B cell (primary cell): ENCODE measurements at regions not wholly inside any gene's neighbourhood (a gene's known extent, or its start where the extent isn't known, plus 50 kb on each side); places are given as distances from the start of the nearest gene placed in this dataset.

Experiments used
- ATAC-seq: fragments of 200-7000 bp; cut with Tn5 transposase; one replicate; pipeline ENCODE4 v1.10.0; 2021; ENCODE audit warnings: low read depth, mild to moderate bottlenecking, moderate number of reproducible peaks, moderate library complexity
- CTCF ChIA-PET: fragments of 350-600 bp; sonication (Branson Sonifier 250); formaldehyde crosslinking; loops from one replicate; lab custom pipeline; 2021; ENCODE audit warnings: antibody characterized with exemption, inconsistent platforms; lab: Charles Lee
- POLR2A ChIA-PET: fragments of 350-600 bp; sonication (Branson Sonifier 250); formaldehyde crosslinking; loops from one replicate; lab custom pipeline; 2021; ENCODE audit warnings: antibody characterized with exemption; lab: Charles Lee
- DNase-seq: peaks from one replicate; pipeline ENCODE4 v3.0.0; 2013
- H2AFZ ChIP-seq: 2 replicates; pipeline ENCODE4 v1.6.1; 2012; ENCODE audit warnings: mild to moderate bottlenecking, low read depth, low read length; ENCODE audit not compliant: insufficient read depth, poor library complexity, severe bottlenecking
- H3K27ac ChIP-seq, 2 donors: 1 replicate in 1 of 2; 2 replicates in 1 of 2; pipeline ENCODE4 v1.5.1; 2012 to 2013; ENCODE audit warnings: low read length in 2 of 2, mild to moderate bottlenecking in 2 of 2, moderate library complexity in 1 of 2
- H3K27me3 ChIP-seq, 4 experiments: fragments of 200-600 bp in 1 of 4; sonication (generic) in 1 of 4; replicated peaks in 1 of 4; 1 replicate in 2 of 4; 2 replicates in 2 of 4; pipeline versions ENCODE4 v1.6.1 to v1.7.0; 2013 to 2016; ENCODE audit warnings: low read length in 3 of 4, mild to moderate bottlenecking in 2 of 4, mixed read lengths in 1 of 4, moderate library complexity in 1 of 4; ENCODE audit not compliant: insufficient read depth in 4 of 4, control insufficient read depth in 3 of 4; ENCODE audit errors: control extremely low read depth in 1 of 4
- H3K36me3 ChIP-seq, 2 experiments: replicated peaks in 1 of 2; 1 replicate in 1 of 2; 2 replicates in 1 of 2; pipeline versions ENCODE4 v1.6.1 to v1.7.1; 2013; ENCODE audit warnings: low read length in 1 of 2; ENCODE audit not compliant: insufficient read depth in 2 of 2, control insufficient read depth in 1 of 2; ENCODE audit errors: control extremely low read depth in 1 of 2, extremely low read depth in 1 of 2
- H3K4me1 ChIP-seq, 2 donors: fragments of 200-600 bp in 1 of 2; sonication (generic) in 1 of 2; 1 replicate in 1 of 2; 2 replicates in 1 of 2; pipeline versions ENCODE4 v1.5.1 to v1.6.1; 2013 to 2017; ENCODE audit warnings: low read length in 2 of 2; ENCODE audit not compliant: control insufficient read depth in 2 of 2, insufficient read depth in 2 of 2
- H3K4me2 ChIP-seq: replicated peaks from 2 replicates; pipeline ENCODE3; 2012; ENCODE audit warnings: mild to moderate bottlenecking, low read depth, low read length; ENCODE audit not compliant: poor library complexity, severe bottlenecking
- H3K4me3 ChIP-seq, 5 experiments: fragments of 200-600 bp in 1 of 5; sonication (generic) in 1 of 5; 1 replicate in 3 of 5; 2 replicates in 2 of 5; pipeline versions ENCODE4 v1.5.1 to v1.7.0; 2011 to 2016; ENCODE audit warnings: low read length in 4 of 5, mild to moderate bottlenecking in 4 of 5, low read depth in 2 of 5, control low read depth in 1 of 5, moderate library complexity in 1 of 5; ENCODE audit not compliant: insufficient read depth in 1 of 5; ENCODE audit errors: control extremely low read depth in 1 of 5, extremely low read depth in 1 of 5
- H3K79me2 ChIP-seq: fragments of 200-600 bp; sonication (generic); one replicate; pipeline ENCODE4 v1.6.0; 2016; ENCODE audit warnings: low read length; ENCODE audit not compliant: control insufficient read depth, insufficient read depth
- H3K9ac ChIP-seq: fragments of 200-600 bp; sonication (generic); 2 replicates; pipeline ENCODE4 v1.6.1; 2017; ENCODE audit warnings: mild to moderate bottlenecking, low read length, moderate library complexity
- H3K9me3 ChIP-seq, 3 donors: one replicate each; pipeline versions ENCODE4 v1.6.1 to v1.7.1; 2013; ENCODE audit warnings: low read length in 2 of 3; ENCODE audit not compliant: control insufficient read depth in 2 of 3, insufficient read depth in 1 of 3; ENCODE audit errors: control extremely low read depth in 1 of 3
- H4K20me1 ChIP-seq: 2 replicates; pipeline ENCODE4 v1.6.0; 2012; ENCODE audit warnings: mild to moderate bottlenecking, low read length; ENCODE audit not compliant: insufficient read depth, control insufficient read depth, poor library complexity, severe bottlenecking
- H3K27ac Mint-ChIP-seq: one replicate; pipeline ENCODE4 v1.8.0; 2021; ENCODE audit warnings: mixed read lengths
- H3K27me3 Mint-ChIP-seq: one replicate; pipeline ENCODE4 v1.8.0; 2021; ENCODE audit warnings: mixed read lengths
- H3K4me1 Mint-ChIP-seq: one replicate; pipeline ENCODE4 v1.8.0; 2021; ENCODE audit warnings: mixed read lengths
- H3K4me3 Mint-ChIP-seq: one replicate; pipeline ENCODE4 v1.8.0; 2021; ENCODE audit warnings: mixed read lengths
- H3K9me3 Mint-ChIP-seq: one replicate; pipeline ENCODE4 v1.8.0; 2022; ENCODE audit warnings: mixed read lengths; ENCODE audit not compliant: insufficient read depth
- CTCF ChIP-seq: fragments of 200-600 bp; IDR thresholded peaks from one replicate; pipeline ENCODE4 v1.8.0; 2022; ENCODE audit warnings: antibody characterized with exemption, mild to moderate bottlenecking
- EZH2 ChIP-seq: IDR thresholded peaks from 2 replicates; pipeline ENCODE4 v1.6.1; 2012; ENCODE audit warnings: borderline replicate concordance, low read depth, mild to moderate bottlenecking, moderate library complexity, low read length; ENCODE audit not compliant: insufficient read depth, poor library complexity, severe bottlenecking
- WGBS: methylation state at CpG from one replicate; pipeline ENCODE4 v1.1.5; 2013; ENCODE audit warnings: missing lambda C conversion rate; ENCODE audit not compliant: insufficient coverage; 5-methylcytosine and 5-hydroxymethylcytosine counted together
- intact Hi-C: fragments of 100-400 bp; cut with micrococcal nuclease; formaldehyde crosslinking; loops from one replicate; pipeline ENCODE4 v1.10.0; 2022

DNA sequence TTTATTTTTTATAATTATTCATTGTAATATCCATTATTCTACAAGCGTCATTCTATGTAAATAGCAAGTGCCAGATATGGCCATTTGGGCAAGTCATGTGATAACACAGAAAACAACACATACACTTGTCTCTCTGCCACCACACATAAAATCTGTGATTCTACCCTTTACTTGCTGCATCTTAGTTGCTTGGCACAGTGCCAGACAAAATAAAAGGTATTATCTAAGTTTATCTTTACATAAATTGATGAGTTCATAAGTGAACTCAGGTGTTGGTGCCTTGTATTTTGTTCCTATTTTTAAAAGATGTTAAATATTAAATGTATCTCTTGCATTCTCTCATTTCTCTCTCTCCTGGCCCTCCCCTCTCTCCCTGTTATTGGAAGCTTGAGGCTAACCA lies 1458.7 kb downstream of the CDH11 start:
- Histone ChIP-seq H2AFZ (no peak overlapping the region), H3K79me2 (no peaks in the 10 kb centered on the region), H3K36me3 (no peaks in the 10 kb centered on the region), H3K9me3 (peaks cover 0 to 4% (median 0%) of the 10 kb centered on the region in 3 donors), H3K27ac (no peak overlapping the region), H3K4me1 (no peaks in the 10 kb centered on the region), H3K4me2 (no peak overlapping the region), H4K20me1 (no peaks in the 10 kb centered on the region), H3K27me3 (no peaks in the 10 kb centered on the region), H3K4me3 (no peak overlapping the region), H3K9ac (no peak overlapping the region)
- Mint-ChIP-seq H3K4me1 (no peaks in the 10 kb centered on the region), H3K27me3 (no peaks in the 10 kb centered on the region), H3K4me3 (no peak overlapping the region), H3K27ac (no peak overlapping the region), H3K9me3 (peaks cover 8% of the 10 kb centered on the region)
- CTCF ChIA-PET: no interaction called here
- ATAC-seq (no peak), DNase-seq (no peak)
- TF ChIP-seq EZH2: no peak
- TF ChIP-seq CTCF: no peak
- WGBS: no CpG with 5 or more reads among the region's 1 CpG
- POLR2A ChIA-PET: no interaction called here
- intact Hi-C loops: no loop called here

DNA sequence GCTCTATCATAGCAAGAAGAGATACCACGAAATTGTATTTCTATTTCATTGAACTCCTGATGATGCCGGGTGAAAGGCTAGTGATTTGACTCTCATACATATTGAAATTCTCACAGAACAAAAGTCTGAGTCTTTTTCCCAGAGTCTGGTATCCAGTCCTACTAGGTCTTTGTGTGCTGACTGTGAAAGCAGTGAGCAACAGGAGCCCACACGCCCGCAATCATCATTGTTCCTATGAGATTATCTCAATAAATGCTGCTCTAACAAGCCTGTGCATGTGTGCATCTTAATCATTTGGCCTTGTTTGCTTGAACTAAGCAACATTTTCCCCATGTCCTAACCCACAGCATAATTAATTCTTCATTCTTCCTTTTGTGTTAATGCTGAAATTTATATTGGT lies 1466.0 kb downstream of the CDH11 start:
- TF ChIP-seq EZH2: no peak
- no peak for TF ChIP-seq CTCF
- no peak overlapping the region for H3K27ac Mint-ChIP-seq
- 100% methylated on average over 2 of the region's 4 CpGs for WGBS

More for the DNA sequence above, 1466.0 kb downstream of the CDH11 start:
- H3K4me2 ChIP-seq: no peak overlapping the region
- H3K9ac ChIP-seq: no peak overlapping the region
- no peak for ATAC-seq
- H3K79me2 ChIP-seq: no peaks in the 10 kb centered on the region
- ChIA-PET POLR2A (no interaction called here), CTCF (no interaction called here)
- H2AFZ ChIP-seq: no peak overlapping the region
- peaks cover 0 to 2% (median 0%) of the 10 kb centered on the region in 3 donors for H3K9me3 ChIP-seq
- intact Hi-C loops: no loop called here
- Mint-ChIP-seq H3K27me3 (no peaks in the 10 kb centered on the region), H3K4me1 (no peaks in the 10 kb centered on the region), H3K4me3 (no peak overlapping the region), H3K9me3 (peaks cover 6% of the 10 kb centered on the region)
- DNase-seq: no peak
- H3K4me3 ChIP-seq: no peak overlapping the region
- H3K27ac ChIP-seq: no peak overlapping the region
- no peaks in the 10 kb centered on the region for H3K4me1 ChIP-seq
- H3K27me3 ChIP-seq: no peaks in the 10 kb centered on the region
- no peaks in the 10 kb centered on the region for H3K36me3 ChIP-seq
- H4K20me1 ChIP-seq: no peaks in the 10 kb centered on the region
